GM19240 (cell line): ENCODE measurements at regions not wholly inside any gene's neighbourhood (a gene's known extent, or its start where the extent isn't known, plus 50 kb on each side); places are given as distances from the start of the nearest gene placed in this dataset.
"Not testable (repeated sequence)": the region's sequence is repeated elsewhere in the genome, so short reads cannot be mapped to it uniquely, and the experiment has no call there.

Experiments
- DNase-seq: peaks from one replicate; pipeline ENCODE4 v3.0.0; 2011; ENCODE audit warnings: low spot score; ENCODE audit not compliant: insufficient read length

- DNase-seq, result not testable (repeated sequence)
Observed at GRCh38 chr1:222470252-222470805, 77.6 kb downstream of the HHIPL2 start.

- no peak for DNase-seq
Observed at GRCh38 chr1:222466150-222466865, 81.6 kb downstream of the HHIPL2 start.

- DNase-seq, result peak; percentile 88
Observed at GRCh38 chr1:222465211-222466041, 82.5 kb downstream of the HHIPL2 start.

- no peak for DNase-seq
Observed at GRCh38 chr1:222464841-222465210, 83.1 kb downstream of the HHIPL2 start.

GRCh38 chr1:222463059-222463730 is 84.7 kb downstream of the HHIPL2 start:
- DNase-seq, result no peak

GRCh38 chr1:222462601-222463000 is 85.3 kb downstream of the HHIPL2 start:
- no peak for DNase-seq

- no peak for DNase-seq
Observed at GRCh38 chr1:222461941-222462340, 86.0 kb downstream of the HHIPL2 start.

GRCh38 chr1:222459652-222460051 is 88.3 kb downstream of the HHIPL2 start:
- DNase-seq, result no peak

GRCh38 chr1:222457513-222457912 is 90.4 kb downstream of the HHIPL2 start:
- no peak for DNase-seq

GRCh38 chr1:222457084-222457483 is 90.8 kb downstream of the HHIPL2 start:
- no peak for DNase-seq

- peak; percentile 77 for DNase-seq
Observed at GRCh38 chr1:222455188-222455879, 92.6 kb downstream of the HHIPL2 start.

- DNase-seq, result no peak
Observed at GRCh38 chr1:222454782-222455181, 93.1 kb downstream of the HHIPL2 start.

GRCh38 chr1:222454186-222454585 is 93.7 kb downstream of the HHIPL2 start:
- DNase-seq, result no peak

- no peak for DNase-seq
Observed at GRCh38 chr1:222452031-222452430, 95.9 kb downstream of the HHIPL2 start.

GRCh38 chr1:222443566-222443965 is 104.3 kb downstream of the HHIPL2 start:
- no peak for DNase-seq

- no peak for DNase-seq
Observed at GRCh38 chr1:222441066-222441465, 106.8 kb downstream of the HHIPL2 start.

GRCh38 chr1:222424826-222425225 is 123.1 kb downstream of the HHIPL2 start:
- DNase-seq, result no peak

- no peak for DNase-seq
Observed at GRCh38 chr1:222421380-222421779, 126.5 kb downstream of the HHIPL2 start.

GRCh38 chr1:222420633-222421032 is 127.3 kb downstream of the HHIPL2 start:
- DNase-seq, result no peak

- DNase-seq, result no peak
Observed at GRCh38 chr1:222418654-222419053, 129.2 kb downstream of the HHIPL2 start.

GRCh38 chr1:222417264-222417663 is 130.6 kb downstream of the HHIPL2 start:
- no peak for DNase-seq
